ENCODE measurements at regions not wholly inside any gene's neighbourhood (a gene's known extent, or its start where the extent isn't known, plus 50 kb on each side); places are given as distances from the start of the nearest gene placed in this dataset.
A peak's percentile ranks its signal among the peaks of the same experiment; 100 is the strongest.

- no peak for TF ChIP-seq CTCF (IDR thresholded peaks at IDR 0.05; ENCODE audit: unreplicated experiment)
- H3K36me3 Mint-ChIP-seq = no peaks in the 10 kb centered on the region
- DNase-seq (ENCODE audit: low spot score in 2 of 2, unreplicated experiment in 2 of 2) = no peak
- H3K9me3 Mint-ChIP-seq = no peaks in the 10 kb centered on the region
- peak overlapping the region; percentile 14 for H3K27ac Mint-ChIP-seq
- no peaks in the 10 kb centered on the region for H3K27me3 Mint-ChIP-seq (ENCODE audit: low read depth)
- peaks cover 6% of the 10 kb centered on the region for H3K4me1 Mint-ChIP-seq
- no peak overlapping the region for H3K4me3 Mint-ChIP-seq
These were observed 142.7 kb upstream of the DPPA4 start for GRCh38 chr3:109480014-109480413.

- H3K4me3 Mint-ChIP-seq = no peak overlapping the region
- DNase-seq (ENCODE audit: low spot score in 2 of 2, unreplicated experiment in 2 of 2) = no peak
- no peak for TF ChIP-seq CTCF (IDR thresholded peaks at IDR 0.05; ENCODE audit: unreplicated experiment)
- H3K4me1 Mint-ChIP-seq = peaks cover 6% of the 10 kb centered on the region
- peaks cover 8% of the 10 kb centered on the region for H3K9me3 Mint-ChIP-seq
- no peaks in the 10 kb centered on the region for H3K27me3 Mint-ChIP-seq (ENCODE audit: low read depth)
- no peak overlapping the region for H3K27ac Mint-ChIP-seq
- no peaks in the 10 kb centered on the region for H3K36me3 Mint-ChIP-seq
These were observed 141.3 kb upstream of the DPPA4 start for GRCh38 chr3:109478614-109479013.

DNA sequence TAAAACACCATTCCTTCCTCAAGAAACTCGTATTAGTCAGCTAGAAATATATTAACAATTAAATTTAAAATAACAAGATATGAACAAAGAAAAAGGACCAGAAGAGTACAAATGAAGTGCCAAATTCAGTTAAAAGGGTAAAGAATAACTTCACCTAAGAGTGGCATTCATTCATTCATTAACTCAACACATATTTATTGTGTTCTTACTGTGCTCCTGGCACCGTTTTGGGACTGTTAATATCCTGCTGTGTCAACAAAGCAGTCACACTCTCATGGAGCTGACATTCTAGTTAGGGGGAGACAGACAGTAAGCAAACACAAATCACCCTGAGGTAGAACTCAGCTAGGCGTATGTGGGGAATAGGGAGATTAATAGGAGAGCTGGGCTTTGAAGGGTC, 123.6 kb upstream of the DPPA4 start:
- no peak for TF ChIP-seq CTCF (IDR thresholded peaks at IDR 0.05; ENCODE audit: unreplicated experiment)
- Mint-ChIP-seq H3K27me3 (ENCODE audit: low read depth) (peaks cover 3% of the 10 kb centered on the region), H3K4me1 (no peaks in the 10 kb centered on the region), H3K27ac (no peak overlapping the region), H3K4me3 (no peak overlapping the region), H3K36me3 (no peaks in the 10 kb centered on the region), H3K9me3 (peaks cover 4% of the 10 kb centered on the region)
- no peak for DNase-seq (ENCODE audit: low spot score in 2 of 2, unreplicated experiment in 2 of 2)

- Mint-ChIP-seq H3K9me3 (peaks cover 41% of the 10 kb centered on the region), H3K36me3 (peaks cover 13% of the 10 kb centered on the region), H3K4me1 (no peaks in the 10 kb centered on the region), H3K27me3 (ENCODE audit: low read depth) (no peaks in the 10 kb centered on the region), H3K4me3 (no peak overlapping the region), H3K27ac (no peak overlapping the region)
- no peak for TF ChIP-seq CTCF (IDR thresholded peaks at IDR 0.05; ENCODE audit: unreplicated experiment)
- DNase-seq (ENCODE audit: low spot score in 2 of 2, unreplicated experiment in 2 of 2) = no peak
These were observed 107.9 kb upstream of the DPPA4 start for GRCh38 chr3:109445210-109445609.

- no peak for DNase-seq (ENCODE audit: low spot score in 2 of 2, unreplicated experiment in 2 of 2)
- H3K4me1 Mint-ChIP-seq = no peaks in the 10 kb centered on the region
- H3K27me3 Mint-ChIP-seq (ENCODE audit: low read depth) = no peaks in the 10 kb centered on the region
- H3K36me3 Mint-ChIP-seq = peaks cover 8% of the 10 kb centered on the region
- no peak overlapping the region for H3K27ac Mint-ChIP-seq
- H3K4me3 Mint-ChIP-seq = no peak overlapping the region
- TF ChIP-seq CTCF (IDR thresholded peaks at IDR 0.05; ENCODE audit: unreplicated experiment) = no peak
- peaks cover 22% of the 10 kb centered on the region for H3K9me3 Mint-ChIP-seq
These were observed 105.2 kb upstream of the DPPA4 start for GRCh38 chr3:109442531-109442930.

GRCh38 chr3:109440353-109440752, 103.0 kb upstream of the DPPA4 start:
- Mint-ChIP-seq H3K4me1 (no peaks in the 10 kb centered on the region), H3K27me3 (ENCODE audit: low read depth) (no peaks in the 10 kb centered on the region), H3K9me3 (peaks cover 3% of the 10 kb centered on the region), H3K36me3 (no peaks in the 10 kb centered on the region), H3K4me3 (no peak overlapping the region), H3K27ac (no peak overlapping the region)
- no peak for TF ChIP-seq CTCF (IDR thresholded peaks at IDR 0.05; ENCODE audit: unreplicated experiment)
- no peak for DNase-seq (ENCODE audit: low spot score in 2 of 2, unreplicated experiment in 2 of 2)
